ENCODE measurements at regions not wholly inside any gene's neighbourhood (a gene's known extent, or its start where the extent isn't known, plus 50 kb on each side); places are given as distances from the start of the nearest gene placed in this dataset.
A peak's percentile ranks its signal among the peaks of the same experiment; 100 is the strongest.
"Not testable (repeated sequence)": the region's sequence is repeated elsewhere in the genome, so short reads cannot be mapped to it uniquely, and the experiment has no call there.

GRCh38 chr12:32010631-32011336 lies 51.6 kb downstream of the RESF1 start:
- Histone ChIP-seq H3K36me3 (ENCODE audit: insufficient read depth, low read length) (no peaks in the 10 kb centered on the region), H3K27ac (ENCODE audit: low read depth, low read length) (no peak overlapping the region), H3K27me3 (ENCODE audit: insufficient read depth, low read length) (no peaks in the 10 kb centered on the region), H3K9me3 (ENCODE audit: control insufficient read depth in 1 of 2, low read length in 2 of 2) (no peaks in the 10 kb centered on the region), H3K4me3 (ENCODE audit: low read length in 2 of 2) (no peak overlapping the region), H3K4me1 (ENCODE audit: insufficient read depth, low read length) (no peaks in the 10 kb centered on the region)
- H3K36me3 Mint-ChIP-seq, result peaks cover 7 to 16% of the 10 kb centered on the region in 2 donors
- H3K27me3 Mint-ChIP-seq, result no peaks in the 10 kb centered on the region
- H3K9me3 Mint-ChIP-seq, result peaks cover 0 to 3% (median 0%) of the 10 kb centered on the region in 8 donors
- no peak overlapping the region for H3K27ac Mint-ChIP-seq
- ChIA-PET POLR2A (ENCODE audit: partially characterized antibody) (no interaction called here), CTCF (ENCODE audit: partially characterized antibody) (no interaction called here)
- H3K4me3 Mint-ChIP-seq, result no peak overlapping the region
- no peak for DNase-seq
- peaks cover 0 to 2% (median under 1%) of the 10 kb centered on the region in 4 donors for H3K4me1 Mint-ChIP-seq
- intact Hi-C loops (cut with micrococcal nuclease), result no loop called here

- Histone ChIP-seq H3K4me1 (ENCODE audit: insufficient read depth, low read length) (no peaks in the 10 kb centered on the region), H3K27ac (ENCODE audit: low read depth, low read length) (no peak overlapping the region), H3K27me3 (ENCODE audit: insufficient read depth, low read length) (no peaks in the 10 kb centered on the region), H3K9me3 (ENCODE audit: control insufficient read depth in 1 of 2, low read length in 2 of 2) (no peaks in the 10 kb centered on the region), H3K36me3 (ENCODE audit: insufficient read depth, low read length) (no peaks in the 10 kb centered on the region), H3K4me3 (ENCODE audit: low read length in 2 of 2) (no peak overlapping the region)
- H3K4me3 Mint-ChIP-seq, result no peak overlapping the region
- no peak for DNase-seq
- no peaks in the 10 kb centered on the region for H3K27me3 Mint-ChIP-seq
- H3K4me1 Mint-ChIP-seq, result peaks cover 0 to 2% (median under 1%) of the 10 kb centered on the region in 4 donors
- peaks cover 4 to 13% of the 10 kb centered on the region in 2 donors for H3K36me3 Mint-ChIP-seq
- H3K9me3 Mint-ChIP-seq, result peaks cover 0 to 3% (median 0%) of the 10 kb centered on the region in 8 donors
- H3K27ac Mint-ChIP-seq, result no peak overlapping the region
- POLR2A ChIA-PET (ENCODE audit: partially characterized antibody), result no interaction called here
- intact Hi-C loops (cut with micrococcal nuclease), result no loop called here
- CTCF ChIA-PET (ENCODE audit: partially characterized antibody), result no interaction called here
Measured at GRCh38 chr12:32012249-32012785, 53.1 kb downstream of the RESF1 start.

- no peak overlapping the region for H3K4me3 ChIP-seq (ENCODE audit: low read length in 2 of 2)
- H3K27ac ChIP-seq (ENCODE audit: low read depth, low read length), result no peak overlapping the region
- H3K27me3 ChIP-seq (ENCODE audit: insufficient read depth, low read length), result no peaks in the 10 kb centered on the region
- Mint-ChIP-seq H3K9me3 (peaks cover 0 to 3% (median 0%) of the 10 kb centered on the region in 8 donors), H3K27me3 (no peaks in the 10 kb centered on the region), H3K27ac (no peak overlapping the region), H3K4me1 (peaks cover 0 to 2% (median under 1%) of the 10 kb centered on the region in 4 donors), H3K36me3 (peaks cover 0 to 7% of the 10 kb centered on the region in 2 donors), H3K4me3 (no peak overlapping the region)
- POLR2A ChIA-PET (ENCODE audit: partially characterized antibody), result interaction anchor here (1.0 kb wide), 1 partner anchor 12 kb away, joined by 4 read pairs; no protein-coding TSS in a partner anchor
- no peaks in the 10 kb centered on the region for H3K9me3 ChIP-seq (ENCODE audit: control insufficient read depth in 1 of 2, low read length in 2 of 2)
- no peak for DNase-seq
- H3K36me3 ChIP-seq (ENCODE audit: insufficient read depth, low read length), result no peaks in the 10 kb centered on the region
- CTCF ChIA-PET (ENCODE audit: partially characterized antibody), result no interaction called here
- intact Hi-C loops (cut with micrococcal nuclease), result no loop called here
- H3K4me1 ChIP-seq (ENCODE audit: insufficient read depth, low read length), result no peaks in the 10 kb centered on the region
Measured at GRCh38 chr12:32015036-32015435, 55.8 kb downstream of the RESF1 start.

- Mint-ChIP-seq H3K27me3 (no peaks in the 10 kb centered on the region), H3K9me3 (peaks cover 0 to 3% (median 0%) of the 10 kb centered on the region in 8 donors), H3K27ac (no peak overlapping the region), H3K4me1 (peaks cover 3 to 4% (median 4%) of the 10 kb centered on the region in 4 donors), H3K36me3 (peaks cover 0 to 11% of the 10 kb centered on the region in 2 donors), H3K4me3 (no peak overlapping the region)
- ChIA-PET CTCF (ENCODE audit: partially characterized antibody) (no interaction called here), POLR2A (ENCODE audit: partially characterized antibody) (interaction anchor here (0.9 kb wide), 1 partner anchor 9 kb away, joined by 4 read pairs; no protein-coding TSS in a partner anchor)
- Histone ChIP-seq H3K4me1 (ENCODE audit: insufficient read depth, low read length) (no peaks in the 10 kb centered on the region), H3K27ac (ENCODE audit: low read depth, low read length) (no peak overlapping the region), H3K9me3 (ENCODE audit: control insufficient read depth in 1 of 2, low read length in 2 of 2) (no peaks in the 10 kb centered on the region), H3K4me3 (ENCODE audit: low read length in 2 of 2) (no peak overlapping the region), H3K36me3 (ENCODE audit: insufficient read depth, low read length) (no peaks in the 10 kb centered on the region), H3K27me3 (ENCODE audit: insufficient read depth, low read length) (no peaks in the 10 kb centered on the region)
- no peak for DNase-seq
- intact Hi-C loops (cut with micrococcal nuclease), result no loop called here
Measured at GRCh38 chr12:32016680-32017482, 57.7 kb downstream of the RESF1 start.

GRCh38 chr12:32021346-32021773 lies 62.1 kb downstream of the RESF1 start:
- CTCF ChIA-PET (ENCODE audit: partially characterized antibody), result no interaction called here
- peaks cover 0 to 19% of the 10 kb centered on the region in 2 donors for H3K36me3 Mint-ChIP-seq
- H3K4me3 Mint-ChIP-seq, result no peak overlapping the region
- H3K4me1 Mint-ChIP-seq, result peaks cover 15 to 22% (median 20%) of the 10 kb centered on the region in 4 donors
- Histone ChIP-seq H3K36me3 (ENCODE audit: insufficient read depth, low read length) (no peaks in the 10 kb centered on the region), H3K9me3 (ENCODE audit: control insufficient read depth in 1 of 2, low read length in 2 of 2) (no peaks in the 10 kb centered on the region), H3K27ac (ENCODE audit: low read depth, low read length) (no peak overlapping the region), H3K4me3 (ENCODE audit: low read length in 2 of 2) (no peak overlapping the region), H3K27me3 (ENCODE audit: insufficient read depth, low read length) (no peaks in the 10 kb centered on the region), H3K4me1 (ENCODE audit: insufficient read depth, low read length) (peaks cover 16% of the 10 kb centered on the region)
- POLR2A ChIA-PET (ENCODE audit: partially characterized antibody), result no interaction called here
- intact Hi-C loops (cut with micrococcal nuclease), result no loop called here
- DNase-seq, result no peak
- no peaks in the 10 kb centered on the region for H3K9me3 Mint-ChIP-seq
- H3K27ac Mint-ChIP-seq, result peak overlapping the region in 3 of 7 donors; percentile 14 to 75 (median 32)
- H3K27me3 Mint-ChIP-seq, result no peaks in the 10 kb centered on the region

- H3K9me3 ChIP-seq (ENCODE audit: control insufficient read depth in 1 of 2, low read length in 2 of 2); H3K9me3 Mint-ChIP-seq; CTCF ChIA-PET (ENCODE audit: partially characterized antibody); intact Hi-C loops (cut with micrococcal nuclease); H3K27me3 Mint-ChIP-seq; POLR2A ChIA-PET (ENCODE audit: partially characterized antibody); DNase-seq; H3K36me3 ChIP-seq (ENCODE audit: insufficient read depth, low read length); H3K4me3 ChIP-seq (ENCODE audit: low read length in 2 of 2); H3K4me3 Mint-ChIP-seq; H3K27ac ChIP-seq (ENCODE audit: low read depth, low read length); H3K27ac Mint-ChIP-seq; H3K27me3 ChIP-seq (ENCODE audit: insufficient read depth, low read length): not testable (repeated sequence)
- peaks cover 22% of the 10 kb centered on the region for H3K4me1 ChIP-seq (ENCODE audit: insufficient read depth, low read length)
- peaks cover 18 to 30% (median 21%) of the 10 kb centered on the region in 4 donors for H3K4me1 Mint-ChIP-seq
- H3K36me3 Mint-ChIP-seq, result peaks cover 0 to 19% of the 10 kb centered on the region in 2 donors
Measured at GRCh38 chr12:32022387-32022786, 63.2 kb downstream of the RESF1 start.

- CTCF ChIA-PET (ENCODE audit: partially characterized antibody); H3K4me3 ChIP-seq (ENCODE audit: low read length in 2 of 2); H3K27me3 Mint-ChIP-seq; DNase-seq; H3K27ac ChIP-seq (ENCODE audit: low read depth, low read length); H3K9me3 Mint-ChIP-seq; H3K9me3 ChIP-seq (ENCODE audit: control insufficient read depth in 1 of 2, low read length in 2 of 2); H3K36me3 ChIP-seq (ENCODE audit: insufficient read depth, low read length); POLR2A ChIA-PET (ENCODE audit: partially characterized antibody); H3K27me3 ChIP-seq (ENCODE audit: insufficient read depth, low read length); H3K27ac Mint-ChIP-seq; H3K4me3 Mint-ChIP-seq: not testable (repeated sequence)
- intact Hi-C loops (cut with micrococcal nuclease), result loop anchor here (2.0 kb wide), 1 partner anchor 63 kb away; no protein-coding TSS in a partner anchor
- Mint-ChIP-seq H3K4me1 (peaks cover 18 to 30% (median 21%) of the 10 kb centered on the region in 4 donors), H3K36me3 (peaks cover 0 to 19% of the 10 kb centered on the region in 2 donors)
- peaks cover 22% of the 10 kb centered on the region for H3K4me1 ChIP-seq (ENCODE audit: insufficient read depth, low read length)
Measured at GRCh38 chr12:32023861-32024260, 64.6 kb downstream of the RESF1 start.
